C1 segment of cervical spinal cord (tissue), 14 donors: ENCODE measurements at regions not wholly inside any gene's neighbourhood (a gene's known extent, or its start where the extent isn't known, plus 50 kb on each side); places are given as distances from the start of the nearest gene placed in this dataset.

Source experiments
- DNase-seq, 14 donors: peaks; one replicate each; lab custom pipeline; 2025; lab: John Stamatoyannopoulos, UW

DNA sequence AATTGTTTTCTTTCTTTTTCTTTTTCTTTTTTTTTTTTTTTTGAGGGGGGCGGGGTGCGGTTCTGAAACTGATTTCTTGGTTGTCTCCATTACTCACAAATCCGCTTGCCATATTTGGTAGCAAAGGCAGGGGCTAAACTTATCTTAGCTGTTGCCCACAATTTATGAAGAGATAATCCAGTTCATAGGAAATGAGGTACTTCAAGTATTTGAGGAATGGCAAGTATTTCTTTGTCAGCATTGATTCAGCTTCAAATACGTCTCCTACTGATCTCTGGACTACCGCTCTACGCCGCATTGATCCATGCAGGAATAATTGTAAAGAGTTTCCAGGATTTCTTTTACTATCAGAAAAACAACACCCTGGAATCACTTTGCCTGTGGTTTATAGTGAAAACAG lies 289.2 kb upstream of the DPYD start:
- no peak for DNase-seq

DNA sequence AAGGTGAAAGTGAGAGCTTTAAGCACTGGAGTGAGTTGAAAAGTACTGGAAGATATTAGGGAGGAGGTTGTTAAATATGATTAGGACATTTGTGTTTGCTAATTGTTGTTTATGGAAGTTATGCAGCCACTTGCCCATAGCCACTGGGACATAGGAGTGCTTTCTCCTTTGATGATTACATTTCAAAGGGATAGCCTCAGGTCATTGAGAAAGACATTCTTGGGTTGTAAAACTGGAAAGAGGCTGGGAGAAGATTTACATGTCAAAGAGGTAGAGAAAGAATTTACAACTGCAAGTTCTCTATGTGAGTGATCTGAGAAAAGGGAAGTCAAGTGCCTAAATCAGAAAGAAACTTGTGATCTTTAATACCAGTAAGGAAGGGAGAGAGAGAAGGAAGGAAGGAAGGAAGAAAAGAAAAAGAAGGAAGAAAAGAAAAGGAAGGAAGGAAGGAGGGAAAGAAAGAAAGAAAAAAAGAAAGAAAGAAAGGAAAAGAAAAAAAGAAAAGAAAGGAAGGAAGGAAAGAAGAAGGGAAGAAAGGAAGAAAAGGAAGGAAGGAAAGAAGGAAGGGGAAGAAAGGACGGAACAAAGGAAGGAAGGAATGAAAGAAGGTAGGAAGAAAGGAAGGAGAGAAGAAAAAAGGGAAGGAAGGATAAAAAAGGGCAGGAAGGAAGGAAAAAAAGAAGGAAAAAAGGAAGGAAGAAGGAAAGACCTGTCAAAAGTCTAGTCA lies 284.6 kb upstream of the DPYD start:
- DNase-seq, result no peak

DNA sequence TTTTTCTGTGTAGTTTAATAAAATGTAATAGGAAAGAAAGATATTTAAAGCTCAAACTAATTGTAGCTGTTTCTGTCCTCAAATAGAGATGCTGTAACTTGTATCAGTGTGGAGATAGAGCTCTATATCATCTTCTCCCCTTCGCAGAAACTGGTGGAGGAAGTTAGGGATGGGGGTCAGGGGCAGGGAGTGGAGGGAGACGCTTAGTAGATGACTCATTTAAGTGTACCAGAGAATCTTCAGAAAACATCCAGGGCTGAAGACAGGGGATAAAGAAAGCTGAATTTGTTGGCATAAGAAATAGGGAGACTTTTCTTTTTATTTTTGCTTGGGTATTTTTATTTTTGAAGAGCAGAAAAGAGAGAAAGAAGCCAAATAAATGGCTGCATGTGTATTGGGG lies 282.6 kb upstream of the DPYD start:
- DNase-seq, result no peak

DNA sequence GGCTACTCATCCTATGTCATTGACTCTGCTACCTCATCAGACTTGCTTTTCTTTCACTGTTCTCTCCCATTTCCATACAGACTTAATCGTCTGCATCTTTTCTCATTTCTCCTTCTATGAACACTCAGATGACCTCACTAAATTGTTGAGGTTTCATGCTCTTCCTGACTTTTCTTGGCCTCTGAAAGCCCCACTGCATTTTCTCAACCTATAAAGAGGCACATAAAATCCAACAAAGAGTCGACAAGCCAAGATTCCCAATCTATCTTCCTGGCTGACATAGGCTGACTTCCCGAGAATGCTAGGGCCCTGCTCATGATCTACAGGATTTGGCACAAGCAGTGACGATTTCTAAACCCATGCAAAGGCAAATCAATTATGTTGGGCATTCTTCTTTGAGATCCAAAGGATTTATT lies 280.8 kb upstream of the DPYD start:
- no peak for DNase-seq

DNA sequence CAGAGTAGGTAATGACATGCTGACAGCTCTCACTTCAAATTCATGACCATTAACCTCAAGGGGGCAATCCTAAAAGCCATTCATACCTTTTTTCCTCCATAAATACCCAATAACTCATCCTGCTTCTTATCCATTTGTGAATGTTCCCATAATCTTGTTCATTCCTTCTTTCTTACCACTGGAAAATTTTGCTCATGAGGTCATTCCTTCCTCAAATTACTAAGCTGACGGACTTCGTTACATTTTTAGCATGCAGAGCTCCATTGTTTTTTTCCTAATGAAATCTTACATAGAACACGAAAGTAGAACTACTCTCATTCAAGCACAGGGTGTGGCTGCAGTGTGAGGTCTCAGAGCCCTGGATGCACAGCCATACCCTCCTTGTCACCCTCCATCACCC lies 276.5 kb upstream of the DPYD start:
- DNase-seq, result no peak

DNA sequence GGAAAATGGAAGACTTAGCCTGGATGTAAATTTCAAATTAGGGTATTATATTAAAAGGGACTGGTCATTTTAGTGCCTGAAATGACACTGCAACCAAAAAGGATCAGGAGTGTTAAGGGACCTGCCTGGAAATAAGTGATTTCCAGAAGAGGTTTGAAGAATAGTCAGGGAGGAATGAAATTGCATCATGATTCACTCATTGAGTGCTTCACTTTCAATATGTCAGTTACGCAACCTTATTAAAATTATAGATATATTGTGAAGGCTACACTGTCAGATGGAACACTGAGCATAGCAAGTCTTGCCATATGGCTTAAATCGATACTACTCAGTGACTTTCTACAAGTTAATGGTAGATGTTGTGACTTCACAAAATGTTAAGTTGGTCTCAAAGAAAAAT lies 275.2 kb upstream of the DPYD start:
- no peak for DNase-seq

DNA sequence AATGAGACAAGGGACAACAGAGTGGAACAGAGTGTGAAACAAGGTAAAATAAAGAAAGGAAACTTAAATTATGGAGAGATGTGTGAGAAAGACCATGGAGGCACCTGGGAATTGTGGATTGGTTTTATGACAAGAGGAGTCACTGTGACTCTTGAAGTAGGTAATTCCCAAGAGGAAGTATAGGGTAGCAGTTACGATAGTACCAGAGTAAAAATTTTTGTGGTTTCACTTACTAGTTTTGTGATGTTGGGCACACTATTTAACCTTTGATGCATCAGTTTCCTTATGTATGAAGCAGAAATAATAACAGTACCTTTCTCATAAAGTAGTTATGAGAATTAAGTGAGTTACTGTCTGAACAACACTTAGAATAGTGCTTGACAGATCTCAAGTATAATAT lies 267.9 kb upstream of the DPYD start:
- no peak for DNase-seq

DNA sequence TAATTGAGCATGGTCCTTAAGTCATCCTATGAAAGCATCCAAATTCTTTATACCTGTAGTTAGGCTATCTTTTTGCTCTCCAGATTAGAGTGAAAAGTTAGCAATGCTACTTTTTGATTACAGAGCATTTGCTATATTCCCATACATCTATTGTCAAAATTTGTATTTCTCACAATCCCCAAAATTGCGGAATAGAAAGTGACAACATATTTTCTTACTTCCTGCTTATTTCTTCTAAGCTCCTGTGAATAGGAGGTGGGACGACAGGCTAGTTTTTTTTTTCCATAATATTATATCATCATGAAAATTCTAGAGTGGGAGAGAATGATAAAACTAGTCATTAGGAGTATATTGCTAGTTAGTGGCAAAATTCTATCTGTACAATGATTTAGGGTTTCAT lies 264.0 kb upstream of the DPYD start:
- DNase-seq, result no peak

DNA sequence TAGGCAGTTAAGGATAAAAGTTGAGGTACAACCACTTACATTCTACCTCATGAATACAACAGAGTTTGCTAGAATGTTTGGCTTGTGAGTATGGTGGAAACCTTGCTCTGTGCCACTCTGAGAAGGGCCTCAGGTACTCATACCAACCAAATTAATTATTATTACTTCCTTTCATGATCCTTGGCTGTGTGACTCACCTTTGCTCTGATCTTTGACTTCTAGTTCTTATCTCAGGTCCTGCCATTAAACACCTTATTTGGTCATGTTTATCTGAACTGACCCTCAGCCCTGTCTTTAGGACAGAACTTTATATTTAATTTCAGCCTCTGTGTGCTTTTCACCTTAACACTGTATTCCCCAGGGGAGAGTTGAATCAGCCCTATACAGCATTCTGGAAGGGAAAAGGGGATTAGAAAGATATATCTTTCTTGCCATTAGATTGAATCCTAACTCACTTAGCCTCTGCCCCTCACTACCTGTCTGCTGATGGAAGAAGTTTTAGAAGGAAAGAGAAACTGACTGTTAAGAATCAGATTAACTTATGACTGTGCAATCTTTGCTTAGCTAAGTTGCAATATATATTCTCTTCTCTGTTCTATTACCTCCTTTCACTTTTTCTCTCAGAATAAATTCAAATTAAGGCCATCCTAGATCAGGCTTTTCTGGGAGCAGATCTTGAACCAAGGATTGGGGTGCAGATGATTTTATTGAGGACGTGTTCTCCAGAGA lies 260.4 kb upstream of the DPYD start:
- no peak for DNase-seq

DNA sequence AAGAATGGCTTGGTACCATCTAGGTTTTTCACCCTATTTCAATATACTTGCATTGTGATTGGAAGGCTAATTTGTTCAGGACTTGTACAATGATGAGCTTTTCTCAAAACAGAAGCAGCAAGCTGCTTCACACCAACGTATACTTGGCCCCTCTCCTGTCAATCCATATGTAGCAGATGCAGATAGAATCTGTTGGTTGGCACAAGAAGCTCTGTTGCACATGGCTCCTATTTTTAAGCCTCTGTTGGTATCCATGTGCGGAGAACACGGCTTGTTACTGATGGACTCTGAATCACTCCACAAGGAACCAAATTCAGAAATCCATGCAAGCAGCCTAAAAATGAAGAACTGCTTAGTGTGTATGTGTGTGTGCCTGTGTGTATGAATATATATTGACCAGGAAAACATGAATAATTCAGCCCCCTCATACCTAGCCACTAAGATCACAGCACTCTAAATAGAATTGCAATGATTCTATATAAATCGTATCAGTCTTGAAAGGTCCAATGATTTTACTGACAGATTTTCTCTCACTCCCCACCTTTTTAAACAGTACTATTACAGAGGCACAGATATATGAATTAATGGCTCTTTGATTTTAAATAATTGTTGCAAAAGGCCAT lies 258.4 kb upstream of the DPYD start:
- no peak for DNase-seq

DNA sequence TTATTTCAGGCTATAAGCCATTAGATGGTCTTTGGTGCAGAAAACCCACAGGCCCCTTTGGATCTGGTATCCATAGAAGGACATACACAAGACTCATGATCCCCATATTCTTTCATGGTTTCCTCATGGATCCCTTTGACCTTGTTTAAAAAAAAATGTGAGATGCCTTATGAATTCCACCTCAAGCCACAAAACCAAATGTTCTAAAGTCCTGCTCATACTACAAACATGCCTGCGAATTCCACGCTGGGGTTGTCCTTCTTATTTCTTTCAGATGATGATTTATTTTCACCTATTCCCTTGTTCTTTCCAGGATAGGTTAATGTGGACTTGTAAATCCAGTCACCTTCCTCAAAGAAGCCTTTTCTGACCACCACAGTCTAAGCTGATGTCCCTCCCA lies 256.9 kb upstream of the DPYD start:
- DNase-seq, result no peak

DNA sequence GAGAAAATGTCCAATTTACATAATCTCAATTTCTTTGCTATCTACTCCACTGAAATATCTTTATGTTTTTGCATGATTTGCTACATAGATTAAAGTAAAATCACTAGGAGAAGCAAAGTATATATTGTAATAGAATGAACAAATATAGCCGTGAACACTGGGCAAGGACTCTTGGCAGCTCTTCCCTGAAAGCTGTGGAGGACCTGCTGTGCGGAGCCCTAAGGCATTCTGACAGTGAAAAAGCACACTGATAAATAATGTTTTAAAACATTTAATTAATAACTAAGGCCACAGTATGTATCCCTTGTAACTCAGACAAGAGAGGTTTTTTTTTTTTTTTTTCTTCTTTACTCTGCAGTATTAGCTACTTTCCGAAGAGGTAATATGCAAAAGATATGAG lies 256.1 kb upstream of the DPYD start:
- DNase-seq, result no peak

DNA sequence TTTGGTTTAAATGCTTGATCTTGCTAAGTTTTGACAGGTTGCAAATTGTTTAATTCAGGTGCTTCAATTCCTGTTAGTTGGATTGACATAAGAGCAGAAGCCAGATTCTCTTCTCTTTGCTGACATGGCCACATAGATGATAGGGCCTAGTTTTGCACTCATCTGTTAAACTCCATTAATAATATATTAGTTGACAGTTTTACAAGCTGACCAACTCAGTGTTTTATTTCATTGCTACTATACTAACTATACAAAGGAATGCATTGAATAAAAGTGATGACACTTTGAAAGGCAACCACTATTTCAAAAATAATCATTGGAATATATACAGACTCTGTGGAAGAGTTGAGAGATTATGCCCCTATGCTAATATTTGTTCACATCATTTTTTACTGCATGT lies 255.6 kb upstream of the DPYD start:
- no peak for DNase-seq

DNA sequence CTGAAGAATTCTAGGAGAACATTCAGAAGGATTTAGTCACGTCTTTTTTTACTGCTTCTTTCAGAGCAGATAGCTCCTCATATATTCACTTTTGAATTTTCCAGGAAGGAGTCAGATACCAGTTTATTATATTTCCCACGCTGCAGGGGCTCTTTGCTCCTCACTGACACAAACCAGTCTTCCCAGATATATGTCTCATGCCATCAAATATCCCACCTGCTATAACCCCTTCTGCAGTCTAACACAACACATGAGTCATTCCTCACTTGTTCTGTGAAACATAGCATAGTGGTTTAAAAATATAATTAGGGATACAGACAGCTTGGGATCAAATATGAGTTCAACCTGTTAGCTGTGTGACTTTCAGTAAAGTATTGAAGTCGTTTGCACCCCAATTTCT lies 251.7 kb upstream of the DPYD start:
- no peak for DNase-seq

DNA sequence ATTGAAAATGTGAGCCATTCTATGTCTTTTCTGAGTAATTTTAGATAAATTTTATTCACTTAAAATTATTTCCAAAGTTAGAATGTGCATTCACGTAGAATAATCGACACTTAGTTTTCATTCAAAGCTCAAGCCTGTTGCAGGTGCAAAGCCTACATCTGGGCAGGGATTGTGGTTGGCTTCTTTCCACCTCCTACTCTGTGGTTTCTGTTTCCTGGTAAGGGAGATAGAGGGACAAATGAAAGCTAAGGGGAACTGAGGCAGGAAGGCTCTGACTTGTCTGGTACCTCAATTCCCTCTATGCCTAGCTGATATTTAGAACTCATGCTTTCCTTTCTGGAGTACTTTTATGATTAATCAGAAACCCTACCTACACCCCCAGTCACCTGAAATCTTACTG lies 251.2 kb upstream of the DPYD start:
- no peak for DNase-seq

DNA sequence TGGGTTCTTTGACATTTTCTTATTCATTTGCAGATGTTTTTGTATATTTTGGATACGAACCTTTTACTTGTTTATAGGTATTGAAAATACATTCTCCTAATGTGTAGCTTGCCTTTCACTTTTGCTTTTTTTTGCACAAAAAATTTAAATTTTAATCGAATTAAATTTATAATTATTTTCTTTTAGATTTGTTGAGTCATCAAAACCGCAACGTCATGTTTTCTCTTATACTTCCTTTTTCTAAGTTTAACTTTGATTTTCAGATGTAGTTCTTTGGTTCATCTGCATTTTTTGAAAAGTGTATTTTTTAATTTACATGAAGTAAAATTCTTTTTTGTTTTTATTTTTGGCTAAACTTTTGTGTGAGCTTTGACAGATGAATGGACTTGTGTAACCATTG lies 243.7 kb upstream of the DPYD start:
- DNase-seq, result no peak

DNA sequence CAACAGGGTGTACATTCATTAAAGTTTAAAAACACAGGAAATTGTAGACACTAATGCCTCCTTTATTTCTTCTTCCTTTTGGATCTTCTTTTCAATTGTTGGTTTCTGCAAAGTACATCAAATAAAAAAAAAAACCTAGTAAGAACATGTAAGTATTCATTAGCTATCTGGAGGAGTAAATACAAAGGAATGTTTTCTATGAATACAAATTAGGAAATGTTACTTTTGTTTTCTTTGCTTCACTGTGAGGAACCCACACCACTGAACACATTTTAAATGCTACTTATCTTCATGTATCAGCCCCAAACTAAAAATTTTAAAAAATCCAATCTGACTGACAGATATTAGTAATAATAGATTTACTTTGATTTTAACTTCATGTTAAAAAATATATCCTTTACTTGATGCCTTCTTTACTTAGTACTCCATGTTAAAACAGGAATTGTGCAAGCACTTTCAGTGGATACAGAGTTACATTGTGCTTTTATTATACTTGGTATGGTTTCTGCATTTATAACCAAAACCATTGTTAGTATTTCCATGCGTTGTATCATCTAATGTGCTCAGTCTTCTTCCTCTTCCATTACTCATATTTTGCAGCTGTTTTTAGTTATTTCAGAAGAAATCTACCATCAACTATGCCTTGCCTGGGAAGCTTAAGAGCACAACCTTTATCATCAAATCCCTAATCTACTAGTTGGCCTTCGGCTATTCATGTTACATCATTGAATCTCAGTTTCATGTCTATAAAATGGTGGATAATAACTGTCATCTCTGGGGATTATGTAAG lies 236.9 kb upstream of the DPYD start:
- DNase-seq, result no peak

DNA sequence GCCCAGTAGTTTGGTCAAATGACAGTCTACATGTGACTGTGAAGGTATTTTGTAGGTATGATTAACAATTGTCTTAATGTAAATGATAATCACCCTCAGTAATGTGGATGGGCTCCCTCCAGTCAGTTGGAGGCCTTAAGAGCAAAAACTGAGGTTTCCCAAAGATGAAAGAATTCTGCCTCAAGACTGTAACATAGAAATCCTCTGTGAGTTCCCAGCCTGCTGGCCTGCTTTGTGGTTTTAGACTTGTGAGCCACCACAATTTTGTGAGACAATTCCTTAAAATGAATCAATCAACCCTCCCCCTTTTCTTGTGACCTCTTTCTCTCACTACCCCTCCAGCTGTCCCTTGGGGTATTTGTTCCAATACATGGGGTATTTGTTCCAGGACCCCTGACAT lies 226.4 kb upstream of the DPYD start:
- DNase-seq, result no peak

DNA sequence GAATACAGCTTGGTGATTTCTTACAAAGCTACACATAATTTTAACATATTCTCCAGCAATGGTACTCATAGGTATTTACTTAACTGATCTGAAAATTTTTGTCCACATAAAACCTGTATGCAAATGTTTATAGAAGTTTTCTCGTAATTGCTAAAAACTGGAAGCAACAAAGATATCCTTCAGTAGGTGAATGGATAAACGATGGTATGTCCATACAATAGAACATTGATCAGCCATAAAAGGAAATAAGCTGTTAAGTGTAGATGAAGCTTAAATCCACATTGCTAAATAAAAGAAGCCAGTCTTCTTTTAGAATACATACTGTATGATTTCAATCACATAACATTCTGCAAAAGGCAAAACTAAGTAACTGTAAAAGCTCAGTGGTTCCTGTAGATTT lies 224.8 kb upstream of the DPYD start:
- DNase-seq, result no peak

DNA sequence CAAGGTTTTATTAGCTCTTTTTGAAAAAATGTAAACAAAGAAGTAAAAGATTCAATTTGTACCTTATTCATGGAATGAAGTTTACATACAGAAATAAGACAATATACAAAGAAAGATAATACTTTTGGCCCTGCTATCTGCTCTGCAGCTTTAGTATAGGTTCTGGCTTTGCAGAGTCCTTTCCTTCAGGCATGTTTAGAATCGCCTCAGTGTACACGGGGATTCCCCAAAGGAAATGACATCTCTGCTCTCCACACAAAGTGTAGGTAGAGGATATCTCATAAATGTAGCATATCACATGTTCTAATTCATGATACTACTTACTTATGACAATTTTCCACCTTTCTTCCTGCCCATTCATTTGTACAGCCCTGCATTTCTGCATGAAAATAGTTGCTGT lies 222.6 kb upstream of the DPYD start:
- DNase-seq, result no peak

DNA sequence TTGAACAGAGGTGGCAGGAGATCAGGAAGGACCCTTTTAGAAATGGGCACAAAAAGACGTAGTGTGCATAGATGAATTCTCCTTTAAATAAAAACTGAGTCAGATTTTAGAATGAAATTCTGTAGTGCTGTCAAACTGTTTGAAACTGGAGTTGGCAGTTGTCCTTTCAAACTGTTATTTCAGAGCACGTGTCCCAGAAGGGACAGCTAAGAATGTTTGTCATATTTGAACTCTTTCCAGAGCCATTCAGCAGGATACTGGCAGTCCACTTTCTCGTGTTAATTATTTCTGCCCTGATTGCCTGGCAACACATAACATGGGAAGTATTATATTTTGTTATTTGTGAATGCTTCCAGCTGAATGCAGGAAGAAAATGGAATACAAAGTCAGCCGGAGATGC lies 212.3 kb upstream of the DPYD start:
- no peak for DNase-seq

DNA sequence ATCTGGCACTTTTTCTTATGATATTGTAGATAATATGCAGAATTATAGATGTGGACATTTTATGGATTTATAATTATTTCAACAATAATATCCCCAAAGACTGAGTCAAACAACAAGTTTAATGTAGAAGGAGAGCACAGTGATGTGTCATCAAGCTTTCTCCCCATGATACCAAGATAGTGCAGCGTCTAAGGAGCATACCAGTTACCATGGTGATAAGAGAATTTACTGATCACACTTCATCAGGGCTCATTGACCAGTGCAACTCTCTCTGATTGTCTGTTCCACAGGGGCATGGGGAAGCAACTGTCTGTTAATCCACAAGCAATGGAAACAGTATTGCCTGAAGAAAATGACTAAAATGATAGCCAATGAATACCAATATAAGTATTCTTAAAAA lies 209.6 kb upstream of the DPYD start:
- DNase-seq, result no peak
